ENCODE measurements at regions not wholly inside any gene's neighbourhood (a gene's known extent, or its start where the extent isn't known, plus 50 kb on each side); places are given as distances from the start of the nearest gene placed in this dataset.

DNA sequence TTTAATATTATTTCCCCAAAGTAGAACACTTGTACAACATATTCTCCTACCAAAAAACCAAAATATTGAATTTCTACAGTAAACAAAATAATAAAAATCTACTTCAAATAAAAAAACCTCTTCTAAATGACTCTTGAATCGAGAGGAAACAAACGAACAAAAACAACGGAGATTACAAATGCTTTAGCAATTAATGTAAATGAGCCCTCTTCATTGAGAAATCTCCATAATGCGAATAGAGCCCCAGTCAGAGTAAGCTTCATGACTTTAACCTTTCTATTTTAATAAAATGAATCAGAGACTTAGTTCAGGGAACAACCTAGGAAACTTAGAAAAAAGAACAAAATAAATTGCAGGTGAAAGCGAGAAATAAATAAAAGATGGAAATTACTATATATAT lies 129.3 kb upstream of the SEMA6A start:
- H3K4me3 ChIP-seq: no peak overlapping the region
- DNase-seq (ENCODE audit: low spot score): no peak
- H3K36me3 ChIP-seq: no peaks in the 10 kb centered on the region
- TF ChIP-seq, protein P1, sequence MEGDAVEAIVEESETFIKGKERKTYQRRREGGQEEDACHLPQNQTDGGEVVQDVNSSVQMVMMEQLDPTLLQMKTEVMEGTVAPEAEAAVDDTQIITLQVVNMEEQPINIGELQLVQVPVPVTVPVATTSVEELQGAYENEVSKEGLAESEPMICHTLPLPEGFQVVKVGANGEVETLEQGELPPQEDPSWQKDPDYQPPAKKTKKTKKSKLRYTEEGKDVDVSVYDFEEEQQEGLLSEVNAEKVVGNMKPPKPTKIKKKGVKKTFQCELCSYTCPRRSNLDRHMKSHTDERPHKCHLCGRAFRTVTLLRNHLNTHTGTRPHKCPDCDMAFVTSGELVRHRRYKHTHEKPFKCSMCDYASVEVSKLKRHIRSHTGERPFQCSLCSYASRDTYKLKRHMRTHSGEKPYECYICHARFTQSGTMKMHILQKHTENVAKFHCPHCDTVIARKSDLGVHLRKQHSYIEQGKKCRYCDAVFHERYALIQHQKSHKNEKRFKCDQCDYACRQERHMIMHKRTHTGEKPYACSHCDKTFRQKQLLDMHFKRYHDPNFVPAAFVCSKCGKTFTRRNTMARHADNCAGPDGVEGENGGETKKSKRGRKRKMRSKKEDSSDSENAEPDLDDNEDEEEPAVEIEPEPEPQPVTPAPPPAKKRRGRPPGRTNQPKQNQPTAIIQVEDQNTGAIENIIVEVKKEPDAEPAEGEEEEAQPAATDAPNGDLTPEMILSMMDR (IDR thresholded peaks at IDR 0.05): no peak
- TF ChIP-seq POLR2AphosphoS5 (IDR thresholded peaks at IDR 0.05) (no peak), POLR2A (IDR thresholded peaks at IDR 0.05) (no peak)
- intact Hi-C loops (cut with DNase I): no loop called here
- H3K4me1 ChIP-seq (replicated peaks): no peaks in the 10 kb centered on the region
- 93% methylated on average over 5 of the region's 5 CpGs for WGBS
- no peaks in the 10 kb centered on the region for H3K27me3 ChIP-seq (replicated peaks; ENCODE audit: insufficient read depth)
- no peak overlapping the region for H3K27ac ChIP-seq
- no peaks in the 10 kb centered on the region for H3K9me3 ChIP-seq

DNA sequence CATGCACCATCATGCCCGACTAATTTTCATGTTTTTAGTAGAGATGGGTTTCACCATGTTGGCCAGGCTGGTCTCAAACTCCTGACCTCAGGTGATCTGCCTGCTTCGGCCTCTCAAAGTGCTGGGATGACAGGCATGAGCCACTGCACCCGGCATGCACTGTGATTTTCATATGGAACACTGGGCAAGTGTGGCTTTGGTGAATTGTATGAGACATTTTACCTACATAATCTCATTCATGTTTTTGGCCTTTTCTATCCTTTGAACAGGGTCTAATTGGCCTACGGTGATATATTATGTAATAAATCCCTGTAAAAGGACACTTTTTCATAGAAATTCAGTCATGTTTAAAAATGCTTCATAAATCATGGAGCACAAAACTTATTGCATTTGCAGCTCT lies 128.7 kb upstream of the SEMA6A start:
- Histone ChIP-seq H3K36me3 (no peaks in the 10 kb centered on the region), H3K27me3 (replicated peaks; ENCODE audit: insufficient read depth) (no peaks in the 10 kb centered on the region), H3K9me3 (no peaks in the 10 kb centered on the region), H3K4me3 (no peak overlapping the region), H3K27ac (no peak overlapping the region), H3K4me1 (replicated peaks) (no peaks in the 10 kb centered on the region)
- DNase-seq (ENCODE audit: low spot score): no peak
- WGBS: 92% methylated on average over 4 of the region's 4 CpGs
- intact Hi-C loops (cut with DNase I): no loop called here
- TF ChIP-seq POLR2A (IDR thresholded peaks at IDR 0.05): no peak
- TF ChIP-seq, protein P1 (IDR thresholded peaks at IDR 0.05): no peak
- no peak for TF ChIP-seq POLR2AphosphoS5 (IDR thresholded peaks at IDR 0.05)

DNA sequence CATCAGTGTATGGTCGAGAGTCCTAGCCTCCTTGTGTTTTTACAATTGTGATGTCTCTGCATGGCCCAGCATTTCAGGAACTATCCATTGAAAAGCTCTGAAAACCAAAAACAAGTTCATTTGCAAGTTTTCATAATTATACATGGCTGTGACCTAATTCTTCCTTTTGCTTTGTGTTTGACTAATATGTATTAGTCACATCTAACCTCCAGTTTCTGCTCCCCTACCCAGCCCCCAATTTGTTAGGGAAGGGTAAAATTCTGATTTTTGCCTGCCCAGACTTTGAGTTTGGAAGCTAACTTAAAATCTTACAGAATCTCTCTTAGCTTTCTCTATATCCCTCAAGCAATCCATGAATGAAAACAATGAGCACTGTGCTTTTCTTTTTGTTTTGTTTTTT lies 128.2 kb upstream of the SEMA6A start:
- intact Hi-C loops (cut with DNase I): no loop called here

DNA sequence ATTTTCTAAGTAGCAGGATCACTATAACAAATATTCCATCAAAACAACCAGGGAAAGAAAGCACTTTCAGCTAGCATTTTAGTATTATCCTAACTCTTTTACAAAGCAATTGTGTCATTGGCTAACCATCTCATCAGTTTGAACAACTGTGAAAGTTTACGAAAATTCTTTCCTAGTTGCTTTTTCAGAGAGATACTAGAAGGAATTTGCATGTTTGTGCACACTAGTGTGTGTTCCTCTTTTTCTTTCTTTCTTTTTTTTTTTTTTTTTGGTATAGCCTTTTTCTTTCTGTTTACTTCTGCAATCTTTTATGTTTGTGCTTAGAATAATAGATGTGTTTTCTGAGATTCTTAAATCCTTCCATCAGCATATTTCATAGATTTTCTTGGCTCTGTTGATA lies 124.7 kb upstream of the SEMA6A start:
- intact Hi-C loops (cut with DNase I): no loop called here
- 59% methylated on average over 1 of the region's 1 CpG for WGBS
- no peak overlapping the region for H3K27ac ChIP-seq

More for the DNA sequence above, 128.2 kb upstream of the SEMA6A start:
- H3K27me3 ChIP-seq (replicated peaks; ENCODE audit: insufficient read depth): no peaks in the 10 kb centered on the region
- no peaks in the 10 kb centered on the region for H3K4me1 ChIP-seq (replicated peaks)
- TF ChIP-seq, protein P1 (IDR thresholded peaks at IDR 0.05): no peak
- no peak for TF ChIP-seq POLR2AphosphoS5 (IDR thresholded peaks at IDR 0.05)
- H3K9me3 ChIP-seq: no peaks in the 10 kb centered on the region
- H3K27ac ChIP-seq: no peak overlapping the region
- H3K4me3 ChIP-seq: no peak overlapping the region
- WGBS: 92% methylated on average over 1 of the region's 1 CpG
- DNase-seq (ENCODE audit: low spot score): no peak
- H3K36me3 ChIP-seq: no peaks in the 10 kb centered on the region

DNA sequence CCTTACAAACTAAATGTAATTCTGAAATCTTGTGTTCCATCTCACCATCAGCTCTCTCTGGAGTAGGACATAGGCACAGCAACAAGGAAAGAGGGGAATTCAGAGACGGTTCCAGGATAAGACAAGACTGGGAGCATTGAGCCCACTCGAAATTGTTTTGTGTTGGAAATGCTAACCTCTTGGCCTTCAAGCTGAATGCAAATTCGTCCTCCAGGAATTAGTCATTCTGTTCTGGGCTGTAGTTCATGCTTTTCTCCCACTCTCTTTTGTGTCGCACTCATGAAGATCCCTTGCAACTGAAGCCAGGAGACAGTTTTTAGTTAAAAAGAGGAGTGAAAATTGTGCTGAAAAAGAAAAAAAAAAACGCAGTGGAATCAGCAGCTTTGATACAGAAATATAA lies 121.7 kb upstream of the SEMA6A start:
- no peaks in the 10 kb centered on the region for H3K9me3 ChIP-seq
- no peak for DNase-seq (ENCODE audit: low spot score)
- no peaks in the 10 kb centered on the region for H3K27me3 ChIP-seq (replicated peaks; ENCODE audit: insufficient read depth)
- WGBS: 54% methylated on average over 5 of the region's 5 CpGs
- no peaks in the 10 kb centered on the region for H3K4me1 ChIP-seq (replicated peaks)
- H3K36me3 ChIP-seq: no peaks in the 10 kb centered on the region
- H3K27ac ChIP-seq: no peak overlapping the region
- intact Hi-C loops (cut with DNase I): no loop called here
- H3K4me3 ChIP-seq: no peak overlapping the region
- TF ChIP-seq, protein P1 (IDR thresholded peaks at IDR 0.05): no peak
- TF ChIP-seq POLR2AphosphoS5 (IDR thresholded peaks at IDR 0.05): no peak
- no peak for TF ChIP-seq POLR2A (IDR thresholded peaks at IDR 0.05)

More for the DNA sequence above, 124.7 kb upstream of the SEMA6A start:
- no peaks in the 10 kb centered on the region for H3K9me3 ChIP-seq
- TF ChIP-seq POLR2A (IDR thresholded peaks at IDR 0.05) (no peak), POLR2AphosphoS5 (IDR thresholded peaks at IDR 0.05) (no peak)
- TF ChIP-seq, protein P1 (IDR thresholded peaks at IDR 0.05): no peak
- H3K4me3 ChIP-seq: no peak overlapping the region
- no peaks in the 10 kb centered on the region for H3K4me1 ChIP-seq (replicated peaks)
- H3K27me3 ChIP-seq (replicated peaks; ENCODE audit: insufficient read depth): no peaks in the 10 kb centered on the region
- DNase-seq (ENCODE audit: low spot score): no peak
- H3K36me3 ChIP-seq: no peaks in the 10 kb centered on the region
